GM12878 (cell line): ENCODE measurements at regions not wholly inside any gene's neighbourhood (a gene's known extent, or its start where the extent isn't known, plus 50 kb on each side); places are given as distances from the start of the nearest gene placed in this dataset.
A peak's percentile ranks its signal among the peaks of the same experiment; 100 is the strongest.

Experiments used
- ATAC-seq: fragments of 200-7000 bp; cut with Tn5 transposase; 3 replicates; pipeline ENCODE4 v1.9.1; 2020; ENCODE audit warnings: mild to moderate bottlenecking, moderate library complexity
- BruUV-seq: library from RNA; stranded (reverse); fragments of 400-500 nt; replicated peaks from 2 replicates; lab custom pipeline; 2021; lab: Mats Ljungman, UMichigan
- CTCF ChIA-PET: fragments of 300-600 bp; sonication (Branson Sonifier 250); formaldehyde crosslinking; extraction: SDS; loops from one replicate; lab custom pipeline; 2021; ENCODE audit warnings: inconsistent platforms; lab: Yijun Ruan, JAX
- POLR2A ChIA-PET: fragments of 350-600 bp; formaldehyde crosslinking; extraction: SDS; loops from one replicate; lab custom pipeline; 2021; ENCODE audit warnings: inconsistent platforms; lab: Charles Lee
- RAD21 ChIA-PET: fragments of 300-600 bp; sonication (Branson Sonifier 250); formaldehyde crosslinking; loops from one replicate; lab custom pipeline; 2023; ENCODE audit warnings: antibody characterized with exemption; ENCODE audit not compliant: unreplicated experiment; lab: Charles Lee
- SMC1A ChIA-PET: fragments of 300-600 bp; sonication (Branson Sonifier 250); formaldehyde crosslinking; loops from one replicate; lab custom pipeline; 2023; ENCODE audit not compliant: unreplicated experiment, uncharacterized antibody; lab: Charles Lee
- DNase-seq: peaks from one replicate; pipeline ENCODE4 v3.0.0-alpha.2; 2011; ENCODE audit warnings: low read depth, low spot score
- FAIRE-seq: peaks from 3 replicates; lab custom pipeline; 2011; peaks lifted over from hg19 to GRCh38; lab: Jason Lieb, UNC
- H2AFZ ChIP-seq: 2 replicates; pipeline ENCODE4 v1.6.0; 2011; ENCODE audit warnings: low read depth, low read length, control low read depth; ENCODE audit not compliant: control insufficient read depth
- H3K27ac ChIP-seq: 2 replicates; pipeline ENCODE4 v1.5.1; 2011; ENCODE audit warnings: control low read depth; ENCODE audit not compliant: control insufficient read depth, insufficient read depth
- H3K27me3 ChIP-seq, 2 experiments: replicated peaks in 1 of 2; 2 replicates each; pipeline versions ENCODE4 v1.6.0 to v1.6.1; 2011; ENCODE audit warnings: low read length in 1 of 2; ENCODE audit not compliant: control insufficient read depth in 2 of 2, insufficient read depth in 2 of 2
- H3K36me3 ChIP-seq, 2 experiments: 2 replicates each; pipeline ENCODE4 v1.5.1; 2011; ENCODE audit warnings: low read length in 1 of 2; ENCODE audit not compliant: control insufficient read depth in 2 of 2, insufficient read depth in 2 of 2
- H3K4me1 ChIP-seq: 2 replicates; pipeline ENCODE4 v1.6.1; 2011; ENCODE audit warnings: mild to moderate bottlenecking, low read length, moderate library complexity, mixed read lengths; ENCODE audit not compliant: control insufficient read depth, insufficient read depth
- H3K4me2 ChIP-seq: 2 replicates; pipeline ENCODE4 v1.6.0; 2011; ENCODE audit warnings: control low read depth; ENCODE audit not compliant: control insufficient read depth, insufficient read depth
- H3K4me3 ChIP-seq: fragments of 200-600 bp; sonication (generic); 2 replicates; pipeline ENCODE4 v1.5.1; 2016
- H3K79me2 ChIP-seq: 2 replicates; pipeline ENCODE4 v1.6.0; 2011; ENCODE audit warnings: low read length; ENCODE audit not compliant: control insufficient read depth, insufficient read depth
- H3K9ac ChIP-seq: 2 replicates; pipeline ENCODE4 v1.8.0; 2011; ENCODE audit warnings: low read length, control low read depth, mixed read lengths; ENCODE audit not compliant: control insufficient read depth, insufficient read depth
- H3K9me3 ChIP-seq: replicated peaks from 3 replicates; pipeline ENCODE4 v1.5.1; 2011; ENCODE audit warnings: mild to moderate bottlenecking, low read length; ENCODE audit not compliant: control insufficient read depth, insufficient read depth
- H4K20me1 ChIP-seq: 2 replicates; pipeline ENCODE4 v1.6.0; 2011; ENCODE audit not compliant: control insufficient read depth, insufficient read depth
- ATF2 ChIP-seq: IDR thresholded peaks from 2 replicates; pipeline ENCODE4 v1.6.1; 2012; ENCODE audit warnings: low read length, inconsistent platforms
- ATF7 ChIP-seq: fragments of 450-650 bp; IDR thresholded peaks from 2 replicates; pipeline ENCODE4 v1.6.1; 2016; ENCODE audit warnings: low read depth, mild to moderate bottlenecking
- E4F1 ChIP-seq: fragments of 450-650 bp; IDR thresholded peaks from 2 replicates; pipeline ENCODE4 v1.6.1; 2018; ENCODE audit warnings: borderline replicate concordance, mild to moderate bottlenecking; ENCODE audit not compliant: partially characterized antibody
- EGR1 ChIP-seq, 2 experiments: IDR thresholded peaks; 1 replicate in 1 of 2; 2 replicates in 1 of 2; pipeline ENCODE4 v1.6.1; 2011 to 2012; ENCODE audit warnings: low read depth in 2 of 2, low read length in 2 of 2, borderline replicate concordance in 1 of 2, mild to moderate bottlenecking in 1 of 2, moderate library complexity in 1 of 2
- IKZF1 ChIP-seq: fragments of 450-650 bp; conservative IDR thresholded peaks from 2 replicates; pipeline ENCODE4 v1.6.1; 2017; ENCODE audit warnings: antibody characterized with exemption, mild to moderate bottlenecking
- JUNB ChIP-seq: IDR thresholded peaks from 2 replicates; pipeline ENCODE4 v1.6.1; 2016; ENCODE audit warnings: antibody characterized with exemption, mild to moderate bottlenecking
- SKIL ChIP-seq: fragments of 450-650 bp; IDR thresholded peaks from 2 replicates; pipeline ENCODE4 v1.6.1; 2017; ENCODE audit warnings: mild to moderate bottlenecking, low read depth, inconsistent platforms; ENCODE audit not compliant: poor library complexity, severe bottlenecking
- SMAD1 ChIP-seq: fragments of 450-650 bp; IDR thresholded peaks from 2 replicates; pipeline ENCODE4 v1.6.1; 2018; ENCODE audit warnings: mild to moderate bottlenecking, low read depth; ENCODE audit not compliant: partially characterized antibody
- ZBTB33 ChIP-seq: fragments of 450-650 bp; IDR thresholded peaks from 2 replicates; pipeline ENCODE4 v1.6.1; 2017; ENCODE audit warnings: mild to moderate bottlenecking
- in situ Hi-C: fragments of 300-500 bp; cut with MboI; formaldehyde crosslinking; loops from 9 replicates; pipeline ENCODE4 v1.14.3; 2018; ENCODE audit warnings: mixed read lengths
- intact Hi-C: fragments of 100-400 bp; cut with micrococcal nuclease; formaldehyde crosslinking; loops from one replicate; pipeline ENCODE4 v1.14.2; 2022; ENCODE audit not compliant: unreplicated experiment

GRCh38 chr7:55641811-55642210, 69.5 kb upstream of the VOPP1 start:
- Histone ChIP-seq H3K79me2 (no peaks in the 10 kb centered on the region), H3K27me3 (no peaks in the 10 kb centered on the region), H3K4me2 (peak overlapping the region; percentile 38; the same call in 1 of the 2 replicates), H3K4me1 (peaks cover 3% of the 10 kb centered on the region), H3K36me3 (no peaks in the 10 kb centered on the region), H3K9me3 (no peaks in the 10 kb centered on the region; the same call in 2 of the 3 replicates), H3K27ac (no peak overlapping the region), H3K9ac (no peak overlapping the region), H2AFZ (peak overlapping the region; percentile 51; the same call in 1 of the 2 replicates), H3K4me3 (no peak overlapping the region), H4K20me1 (no peaks in the 10 kb centered on the region)
- no peak for TF ChIP-seq IKZF1
- TF ChIP-seq ATF7: peak; percentile 35; the same call in 1 of the 2 replicates
- TF ChIP-seq E4F1: no peak
- no peak for TF ChIP-seq ZBTB33
- no peak for TF ChIP-seq SMAD1
- TF ChIP-seq EGR1 (IDR thresholded peaks at IDR 0.05; ENCODE audit: borderline replicate concordance in 1 of 2, low read depth in 2 of 2, low read length in 2 of 2): no peak
- TF ChIP-seq SKIL: no peak
- TF ChIP-seq JUNB: peak; percentile 42; the same call in 1 of the 2 replicates
- TF ChIP-seq ATF2: 0 out of 2 replicates have a peak, but pooled peaks have one; percentile 46
- no TSS peak for BruUV-seq
- CTCF ChIA-PET: interaction anchor here (0.5 to 4.3 kb wide), 21 partner anchors 11 to 547 kb away, joined by 3 to 25 read pairs (median 3); partner anchors contain the start of gene NIPSNAP2
- SMC1A ChIA-PET: interaction anchor here (0.6 to 2.4 kb wide), 9 partner anchors 10 to 432 kb away, joined by 3 to 23 read pairs (median 4); partner anchors contain the start of gene NIPSNAP2
- intact Hi-C loops: loop anchor here (1.0 to 5.0 kb wide), 3 partner anchors 80 to 432 kb away; partner anchors contain the start of gene NIPSNAP2
- in situ Hi-C loops: loop anchor here (5.0 kb wide), 1 partner anchor 430 kb away; no protein-coding TSS in a partner anchor
- FAIRE-seq (no peak), DNase-seq (peak; percentile 33), ATAC-seq (peak; percentile 89)
- RAD21 ChIA-PET: interaction anchor here (0.9 to 2.5 kb wide), 7 partner anchors 105 to 433 kb away, joined by 3 to 14 read pairs (median 4); partner anchors contain the start of genes CCT6A and PSPH
- POLR2A ChIA-PET: no interaction called here
